Right cardiac atrium (tissue), 5 donors: ENCODE measurements at regions not wholly inside any gene's neighbourhood (a gene's known extent, or its start where the extent isn't known, plus 50 kb on each side); places are given as distances from the start of the nearest gene placed in this dataset.

Experiments
- ATAC-seq, 2 donors: fragments of 200-7000 bp; cut with Tn5 transposase; one replicate each; pipeline versions ENCODE4 v1.8.0 to v1.9.1; 2020; ENCODE audit warnings: moderate library complexity in 2 of 2, mild to moderate bottlenecking in 1 of 2
- DNase-seq, 3 donors: peaks; one replicate each; pipeline ENCODE4 v3.0.0-alpha.2; 2020
- H3K27ac ChIP-seq: one replicate; pipeline ENCODE4 v1.5.1; 2013; ENCODE audit warnings: mild to moderate bottlenecking, low read length, control low read depth, moderate library complexity
- H3K27me3 ChIP-seq: one replicate; pipeline ENCODE4 v1.6.1; 2013; ENCODE audit not compliant: control insufficient read depth, insufficient read depth
- H3K4me1 ChIP-seq: one replicate; pipeline ENCODE4 v1.6.1; 2013; ENCODE audit warnings: low read length; ENCODE audit not compliant: control insufficient read depth, insufficient read depth
- H3K4me3 ChIP-seq: one replicate; pipeline ENCODE4 v1.5.1; 2013; ENCODE audit warnings: low read length, control low read depth
- H3K9me3 ChIP-seq: one replicate; pipeline ENCODE4 v1.6.1; 2013; ENCODE audit warnings: low read length; ENCODE audit not compliant: control insufficient read depth
- WGBS: extraction: QIAGEN DNeasy Blood & Tissue Kit; methylation state at CpG from one replicate; pipeline ENCODE4 v1.1.7; 2013; 5-methylcytosine and 5-hydroxymethylcytosine counted together
- intact Hi-C, 4 donors: fragments of 100-400 bp; cut with DNase I; formaldehyde crosslinking; loops; one replicate each; pipeline versions ENCODE4 v1.11.0 to v1.14.0; 2022 to 2023
- donor health status: healthy with polysubstance abuse.
- donor health status: DM: no; HTN: yes; CAD: no.
- donor health status: DM: no; HTN: no; CAD: no.
- donor health status: DM: no; HTN: yes; CAD: no; lungs with severe emphysema.
- donor health status: DM: yes; HTN: yes; CAD: no.

DNA sequence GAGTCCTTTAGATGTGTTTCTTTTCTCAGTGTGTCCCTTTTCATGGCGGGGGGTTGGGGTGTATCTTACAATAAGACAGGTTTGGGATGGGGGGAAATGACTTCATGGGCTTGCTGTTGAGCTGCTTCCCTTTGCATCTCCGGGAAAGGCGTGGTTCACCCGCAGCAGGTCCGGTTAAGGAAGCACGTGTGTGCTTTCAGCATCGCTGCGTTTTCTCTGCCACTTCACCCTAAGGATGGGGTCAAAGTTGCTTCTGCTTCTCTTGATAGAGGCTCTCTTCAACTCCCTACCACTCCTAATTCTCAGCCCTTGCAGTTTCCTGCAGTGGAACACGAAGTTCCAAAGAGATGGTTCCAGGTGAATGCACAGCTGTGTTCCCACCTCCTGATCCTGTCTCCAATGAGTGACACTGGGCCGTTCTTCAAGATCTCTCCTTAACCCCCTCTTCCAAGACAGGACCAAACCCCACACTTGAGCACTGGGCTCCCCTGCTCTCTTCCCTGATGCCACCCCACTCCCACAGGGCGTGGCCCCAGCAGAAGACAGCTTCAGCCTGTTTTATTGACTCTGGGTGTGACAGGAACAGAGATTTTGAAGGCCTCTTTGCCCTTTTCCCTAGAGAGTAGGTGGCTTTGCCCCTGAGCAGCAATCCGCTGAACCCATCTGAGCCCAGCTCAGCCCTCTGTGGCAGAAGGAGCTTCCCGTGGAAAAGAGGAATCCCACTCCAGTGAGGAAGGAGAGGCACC, 85.2 kb downstream of the PLEKHG1 start:
- intact Hi-C loops, result no loop called here
- peak in 1 of 3 donors; percentile 40 for DNase-seq
- H3K4me3 ChIP-seq, result no peak overlapping the region
- H3K9me3 ChIP-seq, result no peaks in the 10 kb centered on the region
- peak overlapping the region; percentile 94 for H3K27ac ChIP-seq
- peak in 1 of 2 donors; percentile 55 for ATAC-seq
- no peaks in the 10 kb centered on the region for H3K27me3 ChIP-seq
- 72% methylated on average over 13 of the region's 13 CpGs for WGBS
- no peaks in the 10 kb centered on the region for H3K4me1 ChIP-seq

DNA sequence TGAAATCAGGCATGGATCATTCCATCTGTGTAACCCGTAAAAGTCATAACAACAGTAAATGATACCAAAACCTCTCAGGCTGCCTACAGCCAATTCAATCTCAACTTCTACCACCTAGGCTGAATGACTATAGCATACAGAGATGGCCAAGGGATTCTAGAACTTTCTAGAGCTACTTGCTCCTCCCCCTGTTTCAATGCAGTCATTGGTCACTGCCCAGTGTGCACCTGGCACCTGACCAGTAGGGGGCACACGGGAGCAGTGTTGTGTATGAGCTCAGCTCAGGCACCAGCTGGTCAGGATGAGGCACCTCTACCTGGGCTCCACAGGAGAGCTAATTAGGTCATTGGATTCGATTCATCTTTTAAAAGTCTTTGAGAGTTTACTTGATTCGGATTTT, 86.2 kb downstream of the PLEKHG1 start:
- 63% methylated on average over 4 of the region's 4 CpGs for WGBS
- Histone ChIP-seq H3K27me3 (no peaks in the 10 kb centered on the region), H3K4me1 (no peaks in the 10 kb centered on the region), H3K9me3 (no peaks in the 10 kb centered on the region), H3K27ac (no peak overlapping the region), H3K4me3 (no peak overlapping the region)
- intact Hi-C loops, result no loop called here
- peak in 1 of 3 donors; percentile 58 for DNase-seq
- no peak for ATAC-seq

DNA sequence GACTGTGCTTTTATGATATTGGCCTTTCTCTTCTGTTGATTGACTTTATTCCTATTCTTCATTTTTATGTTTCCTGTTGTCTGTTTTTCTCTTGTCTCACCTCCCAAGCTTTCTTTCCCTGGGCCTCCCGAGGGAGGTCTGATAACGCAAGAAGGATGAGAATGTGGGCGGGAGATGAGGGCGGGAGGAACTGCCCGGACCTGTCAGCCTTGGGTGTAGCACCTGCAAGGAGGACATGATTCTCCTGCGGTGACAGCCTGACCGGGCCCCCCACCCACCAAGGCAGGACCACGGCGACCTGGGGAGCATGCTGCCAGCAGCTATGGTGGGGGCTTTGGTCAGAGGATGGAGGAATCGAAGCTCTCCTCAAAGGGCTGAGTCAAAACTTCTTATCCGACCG, 86.9 kb downstream of the PLEKHG1 start:
- no peak for DNase-seq
- Histone ChIP-seq H3K27ac (no peak overlapping the region), H3K4me3 (no peak overlapping the region), H3K4me1 (no peaks in the 10 kb centered on the region), H3K9me3 (no peaks in the 10 kb centered on the region), H3K27me3 (no peaks in the 10 kb centered on the region)
- no peak for ATAC-seq
- intact Hi-C loops, result no loop called here
- WGBS, result 81% methylated on average over 12 of the region's 12 CpGs

DNA sequence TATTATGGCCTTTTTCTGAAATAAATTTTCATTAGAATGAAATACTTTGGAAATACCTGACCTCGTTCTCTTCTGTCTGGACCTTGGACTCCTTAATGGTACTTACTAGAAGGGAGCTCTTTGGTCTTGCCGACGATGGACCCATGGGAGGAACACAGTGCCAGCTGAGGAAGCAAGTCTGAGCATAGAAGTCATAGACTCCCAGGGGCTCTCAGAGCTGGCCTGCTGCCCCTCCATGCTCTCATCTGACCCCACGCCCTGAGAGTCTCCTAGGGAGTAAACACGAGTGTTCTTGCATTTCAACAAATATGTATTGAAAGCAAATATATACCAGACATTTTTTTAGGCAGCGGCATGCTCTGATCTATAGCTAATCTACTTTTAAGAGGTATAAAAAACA, 87.8 kb downstream of the PLEKHG1 start:
- intact Hi-C loops, result no loop called here
- Histone ChIP-seq H3K4me1 (peaks cover 2% of the 10 kb centered on the region), H3K27me3 (no peaks in the 10 kb centered on the region), H3K4me3 (no peak overlapping the region), H3K27ac (peak overlapping the region; percentile 8), H3K9me3 (no peaks in the 10 kb centered on the region)
- DNase-seq (peak; percentile 81 to 92 (median 87)), ATAC-seq (peak; percentile 79 to 86)
- WGBS, result 33% methylated on average over 6 of the region's 6 CpGs

DNA sequence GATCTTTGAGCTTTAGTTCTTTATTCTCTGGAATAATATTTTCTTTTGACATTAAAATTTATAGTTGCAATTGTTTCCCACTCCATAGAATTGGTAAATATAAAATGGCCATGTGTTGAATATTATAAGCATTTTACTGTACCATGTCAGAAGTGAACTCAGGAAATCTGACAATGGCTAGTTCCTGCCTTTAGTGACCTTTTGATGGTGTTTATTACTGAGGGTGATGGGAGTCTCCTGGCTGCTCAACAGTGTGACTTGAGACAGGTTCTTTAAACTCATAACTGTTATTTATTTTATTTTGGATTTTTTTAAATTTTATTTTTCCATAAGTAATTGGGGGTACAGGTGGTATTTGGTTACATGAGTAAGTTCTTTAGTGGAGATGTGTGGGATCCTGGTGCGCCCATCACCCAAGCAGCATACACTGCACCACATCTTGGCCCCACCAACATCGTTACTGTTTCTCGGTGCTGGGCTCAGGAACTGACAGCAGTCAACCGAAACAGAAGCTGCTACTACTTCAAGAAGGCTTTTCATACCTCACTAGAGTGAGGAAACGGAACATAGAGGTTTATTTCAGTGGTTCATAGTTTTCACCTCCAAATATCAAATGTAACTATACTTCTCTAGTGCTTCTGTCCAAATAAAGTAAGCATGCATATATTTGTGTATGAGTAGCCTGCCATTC, 90.4 kb downstream of the PLEKHG1 start:
- 89% methylated on average over 5 of the region's 5 CpGs for WGBS
- Histone ChIP-seq H3K27ac (no peak overlapping the region), H3K4me3 (no peak overlapping the region), H3K27me3 (no peaks in the 10 kb centered on the region), H3K9me3 (no peaks in the 10 kb centered on the region), H3K4me1 (peaks cover 2% of the 10 kb centered on the region)
- ATAC-seq (no peak), DNase-seq (no peak)
- intact Hi-C loops, result no loop called here

DNA sequence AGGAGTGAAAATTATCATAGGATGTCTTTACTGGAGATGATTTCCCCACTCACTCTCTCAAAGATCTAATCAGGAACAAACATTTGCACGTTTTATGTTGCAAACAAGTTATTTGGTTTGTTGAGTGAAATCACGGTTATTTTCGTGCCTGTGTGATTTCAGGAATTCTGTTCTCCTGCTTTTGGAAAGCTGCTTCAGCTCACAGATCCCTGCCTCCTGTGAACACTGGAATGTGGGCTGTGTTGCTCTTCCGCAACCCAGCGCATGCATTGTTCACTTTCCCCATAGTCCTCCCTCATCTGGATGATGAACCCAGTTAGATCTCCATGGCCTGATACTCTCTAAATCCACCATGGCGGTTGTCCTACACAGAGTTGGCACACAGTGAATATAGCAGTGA, 91.0 kb downstream of the PLEKHG1 start:
- no peak overlapping the region for H3K27ac ChIP-seq
- intact Hi-C loops, result no loop called here
- H3K4me3 ChIP-seq, result no peak overlapping the region
- H3K9me3 ChIP-seq, result no peaks in the 10 kb centered on the region
- peaks cover 2% of the 10 kb centered on the region for H3K4me1 ChIP-seq
- no peak for ATAC-seq
- DNase-seq, result no peak
- H3K27me3 ChIP-seq, result no peaks in the 10 kb centered on the region
- WGBS, result 91% methylated on average over 6 of the region's 6 CpGs

DNA sequence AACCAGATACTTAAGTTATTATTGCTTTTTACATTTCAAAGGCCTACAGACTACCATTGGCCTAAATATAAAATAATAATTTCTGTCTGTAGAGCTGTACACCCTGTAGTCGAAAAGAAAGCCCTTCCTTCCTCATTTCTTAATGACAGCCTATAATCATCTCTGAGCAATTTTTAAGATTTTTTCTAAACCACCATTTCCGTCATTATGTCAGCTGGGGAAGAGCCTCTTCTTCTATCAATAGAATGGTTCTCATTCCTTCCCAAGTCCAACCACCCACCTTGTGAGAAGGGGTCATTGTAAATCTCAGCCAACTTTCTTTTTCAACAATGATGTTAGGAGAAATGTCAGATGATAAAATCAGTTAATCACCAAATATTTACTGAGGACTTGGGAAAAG, 91.8 kb downstream of the PLEKHG1 start:
- Histone ChIP-seq H3K9me3 (no peaks in the 10 kb centered on the region), H3K4me1 (peaks cover 2% of the 10 kb centered on the region), H3K27me3 (no peaks in the 10 kb centered on the region), H3K4me3 (no peak overlapping the region), H3K27ac (no peak overlapping the region)
- WGBS, result 67% methylated on average over 2 of the region's 2 CpGs
- intact Hi-C loops, result no loop called here
- DNase-seq, result no peak
- ATAC-seq, result no peak

DNA sequence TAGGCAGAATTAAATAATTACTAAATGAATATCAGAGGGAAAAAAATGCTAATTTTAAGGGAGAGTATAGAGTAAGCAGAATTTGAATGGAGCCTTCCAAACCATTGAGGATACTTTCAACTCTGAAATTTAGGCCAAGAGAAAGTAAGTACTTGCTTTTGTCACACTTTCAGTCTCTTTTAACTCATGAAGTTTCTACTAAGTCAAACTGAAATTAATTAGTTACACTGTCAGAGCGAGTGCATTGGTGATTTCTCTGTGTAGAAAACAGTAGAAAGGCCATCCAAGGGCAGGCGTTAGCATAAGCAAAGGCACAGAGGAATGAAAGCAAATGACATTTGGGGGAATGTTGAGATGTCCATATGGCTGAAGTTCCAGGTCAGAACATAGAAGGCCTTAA, 92.9 kb downstream of the PLEKHG1 start:
- no peak for DNase-seq
- 95% methylated on average over 2 of the region's 2 CpGs for WGBS

DNA sequence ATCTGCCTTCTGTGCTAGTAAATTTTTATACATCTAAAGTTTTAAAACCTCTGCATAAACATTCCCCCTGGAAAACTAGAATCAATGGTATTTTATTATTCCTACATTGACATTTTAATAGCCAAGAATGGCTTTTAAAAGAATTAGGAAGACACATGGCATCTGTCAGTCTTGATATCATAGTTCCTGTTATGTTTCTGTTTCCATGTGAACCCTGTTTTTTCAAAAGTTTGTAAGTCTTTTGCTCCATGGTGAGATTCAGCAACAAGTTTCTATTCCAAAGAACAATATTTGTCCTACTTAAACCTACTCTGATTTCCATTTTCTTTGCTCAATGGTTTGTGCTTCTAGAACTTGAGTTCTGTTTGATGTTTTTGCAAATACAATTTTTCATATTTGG, 95.2 kb downstream of the PLEKHG1 start:
- H3K27me3 ChIP-seq, result no peaks in the 10 kb centered on the region
- H3K4me3 ChIP-seq, result no peak overlapping the region
- H3K4me1 ChIP-seq, result peaks cover 2% of the 10 kb centered on the region
- no peak for ATAC-seq
- H3K9me3 ChIP-seq, result no peaks in the 10 kb centered on the region
- H3K27ac ChIP-seq, result no peak overlapping the region
- DNase-seq, result no peak
- intact Hi-C loops, result no loop called here

More for the DNA sequence above, 92.9 kb downstream of the PLEKHG1 start:
- intact Hi-C loops, result no loop called here
- Histone ChIP-seq H3K27ac (no peak overlapping the region), H3K27me3 (no peaks in the 10 kb centered on the region), H3K9me3 (no peaks in the 10 kb centered on the region), H3K4me1 (peaks cover 2% of the 10 kb centered on the region), H3K4me3 (no peak overlapping the region)
- no peak for ATAC-seq

DNA sequence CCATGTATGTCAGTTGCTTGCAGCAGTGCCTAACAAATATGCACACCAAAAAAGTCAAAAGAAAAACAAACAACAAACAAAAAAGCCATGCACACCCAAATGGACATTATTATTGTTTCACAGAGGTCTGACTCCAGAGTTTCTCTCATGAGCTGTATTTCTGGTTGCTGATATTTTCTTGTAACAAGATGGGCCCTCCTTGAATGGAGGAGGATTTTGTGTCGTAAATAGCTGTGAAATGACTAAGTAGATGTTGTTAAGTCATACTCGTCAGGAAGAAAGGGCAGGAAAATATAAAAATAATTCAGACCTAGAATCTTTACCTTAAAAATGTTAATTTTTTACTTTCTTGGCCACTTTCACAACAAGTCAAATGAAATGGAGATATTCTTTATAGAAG, 96.0 kb downstream of the PLEKHG1 start:
- intact Hi-C loops, result no loop called here
- ATAC-seq (no peak), DNase-seq (no peak)
- Histone ChIP-seq H3K4me3 (no peak overlapping the region), H3K4me1 (peaks cover 2% of the 10 kb centered on the region), H3K27me3 (no peaks in the 10 kb centered on the region), H3K27ac (no peak overlapping the region), H3K9me3 (no peaks in the 10 kb centered on the region)
- 64% methylated on average over 2 of the region's 2 CpGs for WGBS

DNA sequence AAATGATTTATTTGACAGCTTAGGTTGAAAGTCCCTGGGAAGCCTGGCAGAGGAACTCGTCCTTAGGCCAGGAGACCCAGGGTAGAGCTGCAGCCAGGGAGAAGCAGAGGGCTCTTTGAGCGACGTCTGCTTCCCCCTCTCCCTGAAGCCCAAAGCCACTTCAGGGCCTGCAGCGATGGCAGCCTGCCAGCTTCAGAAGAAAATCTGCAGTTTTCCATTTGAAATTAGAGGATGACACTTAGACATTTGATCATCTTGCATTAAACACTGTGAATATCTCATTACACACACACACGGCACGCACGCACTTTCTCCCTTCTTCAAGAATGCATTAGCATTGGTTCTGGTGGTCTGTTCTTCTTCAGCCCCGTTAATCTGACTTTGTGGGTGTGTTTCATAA, 96.5 kb downstream of the PLEKHG1 start:
- Histone ChIP-seq H3K9me3 (no peaks in the 10 kb centered on the region), H3K27ac (no peak overlapping the region), H3K27me3 (no peaks in the 10 kb centered on the region), H3K4me1 (peaks cover 2% of the 10 kb centered on the region), H3K4me3 (no peak overlapping the region)
- intact Hi-C loops, result no loop called here
- WGBS, result 60% methylated on average over 8 of the region's 8 CpGs
- peak in 1 of 3 donors; percentile 42 for DNase-seq
- ATAC-seq, result no peak
